ENCODE measurements at regions not wholly inside any gene's neighbourhood (a gene's known extent, or its start where the extent isn't known, plus 50 kb on each side); places are given as distances from the start of the nearest gene placed in this dataset.

DNA sequence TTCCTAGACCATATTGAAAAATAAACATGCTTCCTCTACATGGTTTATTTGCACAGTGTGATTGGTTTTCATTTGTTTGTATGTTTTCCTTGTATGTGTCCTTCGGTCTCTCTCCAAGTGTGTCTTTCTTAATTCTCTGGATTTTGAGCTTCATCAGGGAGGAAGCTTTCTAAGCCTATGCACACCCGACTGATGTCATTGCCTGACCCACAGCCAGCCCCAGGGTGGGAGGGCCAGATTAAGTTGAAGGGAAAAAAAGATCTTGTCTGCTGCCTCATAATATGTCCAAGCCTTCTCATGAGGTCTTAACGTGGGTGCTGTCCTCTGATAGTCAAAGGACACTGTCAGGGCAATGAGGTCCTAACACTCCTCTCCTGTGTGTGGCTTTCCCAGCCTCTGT lies 115.2 kb downstream of the MARCHF4 start:
- TF ChIP-seq, protein P1, sequence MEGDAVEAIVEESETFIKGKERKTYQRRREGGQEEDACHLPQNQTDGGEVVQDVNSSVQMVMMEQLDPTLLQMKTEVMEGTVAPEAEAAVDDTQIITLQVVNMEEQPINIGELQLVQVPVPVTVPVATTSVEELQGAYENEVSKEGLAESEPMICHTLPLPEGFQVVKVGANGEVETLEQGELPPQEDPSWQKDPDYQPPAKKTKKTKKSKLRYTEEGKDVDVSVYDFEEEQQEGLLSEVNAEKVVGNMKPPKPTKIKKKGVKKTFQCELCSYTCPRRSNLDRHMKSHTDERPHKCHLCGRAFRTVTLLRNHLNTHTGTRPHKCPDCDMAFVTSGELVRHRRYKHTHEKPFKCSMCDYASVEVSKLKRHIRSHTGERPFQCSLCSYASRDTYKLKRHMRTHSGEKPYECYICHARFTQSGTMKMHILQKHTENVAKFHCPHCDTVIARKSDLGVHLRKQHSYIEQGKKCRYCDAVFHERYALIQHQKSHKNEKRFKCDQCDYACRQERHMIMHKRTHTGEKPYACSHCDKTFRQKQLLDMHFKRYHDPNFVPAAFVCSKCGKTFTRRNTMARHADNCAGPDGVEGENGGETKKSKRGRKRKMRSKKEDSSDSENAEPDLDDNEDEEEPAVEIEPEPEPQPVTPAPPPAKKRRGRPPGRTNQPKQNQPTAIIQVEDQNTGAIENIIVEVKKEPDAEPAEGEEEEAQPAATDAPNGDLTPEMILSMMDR (IDR thresholded peaks at IDR 0.05) = no peak
- TF ChIP-seq ZNF263 (CRISPR knock-in tag; IDR thresholded peaks at IDR 0.05; ENCODE audit: low read depth) = no peak
- TF ChIP-seq TCF7 (CRISPR knock-in tag; IDR thresholded peaks at IDR 0.05; ENCODE audit: low read depth) = no peak
- TF ChIP-seq, protein P2, sequence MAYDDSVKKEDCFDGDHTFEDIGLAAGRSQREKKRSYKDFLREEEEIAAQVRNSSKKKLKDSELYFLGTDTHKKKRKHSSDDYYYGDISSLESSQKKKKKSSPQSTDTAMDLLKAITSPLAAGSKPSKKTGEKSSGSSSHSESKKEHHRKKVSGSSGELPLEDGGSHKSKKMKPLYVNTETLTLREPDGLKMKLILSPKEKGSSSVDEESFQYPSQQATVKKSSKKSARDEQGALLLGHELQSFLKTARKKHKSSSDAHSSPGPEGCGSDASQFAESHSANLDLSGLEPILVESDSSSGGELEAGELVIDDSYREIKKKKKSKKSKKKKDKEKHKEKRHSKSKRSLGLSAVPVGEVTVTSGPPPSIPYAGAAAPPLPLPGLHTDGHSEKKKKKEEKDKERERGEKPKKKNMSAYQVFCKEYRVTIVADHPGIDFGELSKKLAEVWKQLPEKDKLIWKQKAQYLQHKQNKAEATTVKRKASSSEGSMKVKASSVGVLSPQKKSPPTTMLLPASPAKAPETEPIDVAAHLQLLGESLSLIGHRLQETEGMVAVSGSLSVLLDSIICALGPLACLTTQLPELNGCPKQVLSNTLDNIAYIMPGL (CRISPR knock-in tag; IDR thresholded peaks at IDR 0.05) = no peak
- TF ChIP-seq TP53 (CRISPR knock-in tag; IDR thresholded peaks at IDR 0.05) = no peak
- no peak for TF ChIP-seq FOXJ3 (CRISPR knock-in tag; IDR thresholded peaks at IDR 0.05; ENCODE audit: borderline replicate concordance)
- TF ChIP-seq, protein P3, sequence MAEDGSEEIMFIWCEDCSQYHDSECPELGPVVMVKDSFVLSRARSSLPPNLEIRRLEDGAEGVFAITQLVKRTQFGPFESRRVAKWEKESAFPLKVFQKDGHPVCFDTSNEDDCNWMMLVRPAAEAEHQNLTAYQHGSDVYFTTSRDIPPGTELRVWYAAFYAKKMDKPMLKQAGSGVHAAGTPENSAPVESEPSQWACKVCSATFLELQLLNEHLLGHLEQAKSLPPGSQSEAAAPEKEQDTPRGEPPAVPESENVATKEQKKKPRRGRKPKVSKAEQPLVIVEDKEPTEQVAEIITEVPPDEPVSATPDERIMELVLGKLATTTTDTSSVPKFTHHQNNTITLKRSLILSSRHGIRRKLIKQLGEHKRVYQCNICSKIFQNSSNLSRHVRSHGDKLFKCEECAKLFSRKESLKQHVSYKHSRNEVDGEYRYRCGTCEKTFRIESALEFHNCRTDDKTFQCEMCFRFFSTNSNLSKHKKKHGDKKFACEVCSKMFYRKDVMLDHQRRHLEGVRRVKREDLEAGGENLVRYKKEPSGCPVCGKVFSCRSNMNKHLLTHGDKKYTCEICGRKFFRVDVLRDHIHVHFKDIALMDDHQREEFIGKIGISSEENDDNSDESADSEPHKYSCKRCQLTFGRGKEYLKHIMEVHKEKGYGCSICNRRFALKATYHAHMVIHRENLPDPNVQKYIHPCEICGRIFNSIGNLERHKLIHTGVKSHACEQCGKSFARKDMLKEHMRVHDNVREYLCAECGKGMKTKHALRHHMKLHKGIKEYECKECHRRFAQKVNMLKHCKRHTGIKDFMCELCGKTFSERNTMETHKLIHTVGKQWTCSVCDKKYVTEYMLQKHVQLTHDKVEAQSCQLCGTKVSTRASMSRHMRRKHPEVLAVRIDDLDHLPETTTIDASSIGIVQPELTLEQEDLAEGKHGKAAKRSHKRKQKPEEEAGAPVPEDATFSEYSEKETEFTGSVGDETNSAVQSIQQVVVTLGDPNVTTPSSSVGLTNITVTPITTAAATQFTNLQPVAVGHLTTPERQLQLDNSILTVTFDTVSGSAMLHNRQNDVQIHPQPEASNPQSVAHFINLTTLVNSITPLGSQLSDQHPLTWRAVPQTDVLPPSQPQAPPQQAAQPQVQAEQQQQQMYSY (CRISPR knock-in tag; IDR thresholded peaks at IDR 0.05) = no peak
- TF ChIP-seq JUN (CRISPR knock-in tag; IDR thresholded peaks at IDR 0.05) = no peak
- no peak for TF ChIP-seq FOXK1 (CRISPR knock-in tag; IDR thresholded peaks at IDR 0.05)
- no peak for TF ChIP-seq MYBL2 (CRISPR knock-in tag; IDR thresholded peaks at IDR 0.05)
